HEK293 (cell line): ENCODE measurements at regions not wholly inside any gene's neighbourhood (a gene's known extent, or its start where the extent isn't known, plus 50 kb on each side); places are given as distances from the start of the nearest gene placed in this dataset.

Experiments
- CTCF ChIP-seq: fragments of 450-650 bp; formaldehyde crosslinking; IDR thresholded peaks from 2 replicates; pipeline ENCODE4 v1.5.1; 2016; ENCODE audit warnings: missing biosample characterization, missing genetic modification characterization
- KLF10 ChIP-seq: fragments of 450-650 bp; IDR thresholded peaks from 2 replicates; pipeline ENCODE4 v1.5.1; 2018; ENCODE audit warnings: missing biosample characterization, mild to moderate bottlenecking, missing genetic modification characterization
- KLF16 ChIP-seq: fragments of 450-650 bp; formaldehyde crosslinking; IDR thresholded peaks from 2 replicates; pipeline ENCODE4 v1.5.1; 2017; ENCODE audit warnings: missing biosample characterization, missing genetic modification characterization
- MZF1 ChIP-seq: fragments of 450-650 bp; formaldehyde crosslinking; IDR thresholded peaks from 2 replicates; pipeline ENCODE4 v1.5.1; 2017; ENCODE audit warnings: missing biosample characterization, missing genetic modification characterization, borderline replicate concordance
- SP7 ChIP-seq: fragments of 450-650 bp; formaldehyde crosslinking; IDR thresholded peaks from 2 replicates; pipeline ENCODE4 v1.5.1; 2016; ENCODE audit warnings: missing biosample characterization, missing genetic modification characterization
- ZBTB21 ChIP-seq: fragments of 450-650 bp; formaldehyde crosslinking; IDR thresholded peaks from 2 replicates; pipeline ENCODE4 v1.5.1; 2017; ENCODE audit warnings: missing biosample characterization, missing genetic modification characterization
- ZNF112 ChIP-seq: fragments of 450-650 bp; formaldehyde crosslinking; IDR thresholded peaks from 2 replicates; pipeline ENCODE4 v1.5.0; 2017; ENCODE audit warnings: missing biosample characterization, missing genetic modification characterization
- ZNF302 ChIP-seq: fragments of 450-650 bp; formaldehyde crosslinking; IDR thresholded peaks from 2 replicates; pipeline ENCODE4 v1.5.1; 2016; ENCODE audit warnings: missing biosample characterization, missing genetic modification characterization, low read depth
- ZNF350 ChIP-seq: fragments of 450-650 bp; formaldehyde crosslinking; IDR thresholded peaks from 2 replicates; pipeline ENCODE4 v1.5.0; 2017; ENCODE audit warnings: missing biosample characterization, mild to moderate bottlenecking, missing genetic modification characterization
- TF ChIP-seq, protein P1 (sequence below): fragments of 450-650 bp; formaldehyde crosslinking; IDR thresholded peaks from 2 replicates; pipeline ENCODE4 v1.5.1; 2016; ENCODE audit warnings: missing biosample characterization, missing genetic modification characterization

- TF ChIP-seq SP7 (tag by site-specific recombination) (no peak), CTCF (tag by site-specific recombination) (no peak), KLF10 (tag by site-specific recombination) (no peak), ZNF350 (tag by site-specific recombination) (no peak), ZNF302 (tag by site-specific recombination) (no peak), ZNF112 (no peak), ZBTB21 (tag by site-specific recombination) (no peak), KLF16 (tag by site-specific recombination) (no peak), MZF1 (tag by site-specific recombination) (no peak)
- TF ChIP-seq, protein P1, sequence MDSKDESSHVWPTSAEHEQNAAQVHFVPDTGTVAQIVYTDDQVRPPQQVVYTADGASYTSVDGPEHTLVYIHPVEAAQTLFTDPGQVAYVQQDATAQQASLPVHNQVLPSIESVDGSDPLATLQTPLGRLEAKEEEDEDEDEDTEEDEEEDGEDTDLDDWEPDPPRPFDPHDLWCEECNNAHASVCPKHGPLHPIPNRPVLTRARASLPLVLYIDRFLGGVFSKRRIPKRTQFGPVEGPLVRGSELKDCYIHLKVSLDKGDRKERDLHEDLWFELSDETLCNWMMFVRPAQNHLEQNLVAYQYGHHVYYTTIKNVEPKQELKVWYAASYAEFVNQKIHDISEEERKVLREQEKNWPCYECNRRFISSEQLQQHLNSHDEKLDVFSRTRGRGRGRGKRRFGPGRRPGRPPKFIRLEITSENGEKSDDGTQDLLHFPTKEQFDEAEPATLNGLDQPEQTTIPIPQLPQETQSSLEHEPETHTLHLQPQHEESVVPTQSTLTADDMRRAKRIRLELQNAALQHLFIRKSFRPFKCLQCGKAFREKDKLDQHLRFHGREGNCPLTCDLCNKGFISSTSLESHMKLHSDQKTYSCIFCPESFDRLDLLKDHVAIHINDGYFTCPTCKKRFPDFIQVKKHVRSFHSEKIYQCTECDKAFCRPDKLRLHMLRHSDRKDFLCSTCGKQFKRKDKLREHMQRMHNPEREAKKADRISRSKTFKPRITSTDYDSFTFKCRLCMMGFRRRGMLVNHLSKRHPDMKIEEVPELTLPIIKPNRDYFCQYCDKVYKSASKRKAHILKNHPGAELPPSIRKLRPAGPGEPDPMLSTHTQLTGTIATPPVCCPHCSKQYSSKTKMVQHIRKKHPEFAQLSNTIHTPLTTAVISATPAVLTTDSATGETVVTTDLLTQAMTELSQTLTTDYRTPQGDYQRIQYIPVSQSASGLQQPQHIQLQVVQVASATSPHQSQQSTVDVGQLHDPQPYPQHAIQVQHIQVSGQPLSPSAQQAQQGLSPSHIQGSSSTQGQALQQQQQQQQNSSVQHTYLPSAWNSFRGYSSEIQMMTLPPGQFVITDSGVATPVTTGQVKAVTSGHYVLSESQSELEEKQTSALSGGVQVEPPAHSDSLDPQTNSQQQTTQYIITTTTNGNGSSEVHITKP (tag by site-specific recombination) = no peak
These were observed 322.3 kb upstream of the SUCLG2 start for GRCh38 chr3:67976663-67977062.
